HG03139 (cell line): ENCODE measurements at regions not wholly inside any gene's neighbourhood (a gene's known extent, or its start where the extent isn't known, plus 50 kb on each side); places are given as distances from the start of the nearest gene placed in this dataset.
"Not testable (repeated sequence)": the region's sequence is repeated elsewhere in the genome, so short reads cannot be mapped to it uniquely, and the experiment has no call there.

Experiments used
- ATAC-seq: cut with Tn5 transposase; IDR thresholded peaks from one replicate; pipeline ENCODE4 v1.9.1; 2021; ENCODE audit not compliant: unreplicated experiment

- ATAC-seq, result no peak
These were observed 465.2 kb downstream of the CD83 start for GRCh38 chr6:14582749-14583148.

DNA sequence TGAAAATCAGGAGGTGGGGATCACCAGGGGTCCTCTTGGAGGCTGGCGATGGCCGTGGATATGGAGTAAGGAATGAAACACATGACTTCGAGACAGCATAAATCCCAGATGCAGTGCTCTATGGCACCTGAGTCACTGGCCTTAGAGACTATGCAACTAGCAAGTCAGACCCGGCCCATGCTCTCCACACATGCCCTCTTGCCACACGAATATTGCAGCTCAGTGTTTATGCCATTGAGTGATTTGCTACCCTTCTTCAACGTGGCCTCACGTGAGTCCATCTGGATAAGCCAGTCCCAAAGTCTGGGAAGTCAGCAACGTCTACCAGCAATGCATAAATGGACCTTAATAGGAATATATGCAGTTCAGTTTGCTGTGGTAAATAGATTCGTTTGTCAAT lies 466.3 kb downstream of the CD83 start:
- no peak for ATAC-seq

- ATAC-seq, result no peak
These were observed 466.9 kb downstream of the CD83 start for GRCh38 chr6:14584450-14584849.

DNA sequence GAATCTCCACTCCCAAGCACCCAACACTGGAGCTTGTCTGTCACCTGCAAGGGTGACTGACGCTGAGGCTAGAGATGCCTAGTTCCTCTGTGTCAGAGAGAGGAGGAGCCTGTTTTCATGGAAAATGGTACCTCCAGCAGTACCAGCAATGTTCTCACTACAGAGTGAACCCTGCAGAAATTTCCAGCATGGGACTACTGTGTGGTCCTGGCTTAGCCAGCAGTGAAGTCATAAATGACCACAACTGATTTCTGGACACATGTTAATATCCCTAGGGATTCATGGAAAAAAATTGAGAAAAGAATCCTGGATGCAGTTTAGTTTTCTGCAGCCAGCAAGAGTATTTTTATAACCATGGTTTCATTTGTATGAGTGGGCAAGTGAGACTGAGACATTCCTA lies 468.1 kb downstream of the CD83 start:
- no peak for ATAC-seq

DNA sequence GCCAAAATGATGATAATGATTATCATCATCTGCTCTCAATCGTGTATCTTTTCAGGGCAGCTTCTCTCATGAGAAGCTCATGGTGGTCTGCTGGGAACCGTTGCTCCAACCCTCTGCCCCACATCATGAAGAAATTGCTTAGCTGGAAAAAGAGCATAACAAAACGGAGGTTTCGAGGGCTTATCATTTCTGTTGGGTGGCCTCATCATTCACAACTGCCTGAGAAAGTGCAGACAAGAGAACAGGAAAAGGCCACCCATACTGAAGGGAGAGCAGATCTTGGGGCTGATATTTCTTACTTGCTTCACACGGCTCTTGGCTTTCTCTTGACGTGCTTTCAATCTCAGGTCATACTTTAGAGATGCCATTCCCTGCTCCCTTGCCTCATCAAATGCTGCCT lies 471.6 kb downstream of the CD83 start:
- ATAC-seq, result no peak

GRCh38 chr6:14590586-14590985 lies 473.0 kb downstream of the CD83 start:
- no peak for ATAC-seq

GRCh38 chr6:14591998-14592397 lies 474.4 kb downstream of the CD83 start:
- no peak for ATAC-seq

- no peak for ATAC-seq
These were observed 475.7 kb downstream of the CD83 start for GRCh38 chr6:14593286-14593685.

DNA sequence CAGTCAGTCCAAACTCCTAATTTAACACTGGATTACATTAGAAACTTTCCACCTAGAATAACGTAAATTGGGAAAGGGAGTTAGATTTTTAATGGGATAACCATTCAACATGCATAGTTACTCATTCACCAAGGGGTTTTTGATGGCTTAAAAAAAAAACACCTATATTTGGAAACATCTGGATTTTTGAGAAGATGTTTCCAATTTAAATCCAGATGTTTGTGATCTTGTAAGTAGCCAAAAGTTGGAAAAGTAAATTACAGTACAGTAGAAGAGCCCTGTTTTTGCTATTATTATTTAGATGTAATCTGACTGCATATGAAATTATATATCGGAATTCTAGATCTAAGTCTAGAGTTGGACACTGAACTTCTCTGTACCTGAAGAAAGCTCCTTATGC lies 478.2 kb downstream of the CD83 start:
- ATAC-seq, result no peak

GRCh38 chr6:14596410-14596809 lies 478.8 kb downstream of the CD83 start:
- no peak for ATAC-seq

- no peak for ATAC-seq
These were observed 479.5 kb downstream of the CD83 start for GRCh38 chr6:14597090-14597489.

GRCh38 chr6:14598017-14598864 lies 480.7 kb downstream of the CD83 start:
- no peak for ATAC-seq

DNA sequence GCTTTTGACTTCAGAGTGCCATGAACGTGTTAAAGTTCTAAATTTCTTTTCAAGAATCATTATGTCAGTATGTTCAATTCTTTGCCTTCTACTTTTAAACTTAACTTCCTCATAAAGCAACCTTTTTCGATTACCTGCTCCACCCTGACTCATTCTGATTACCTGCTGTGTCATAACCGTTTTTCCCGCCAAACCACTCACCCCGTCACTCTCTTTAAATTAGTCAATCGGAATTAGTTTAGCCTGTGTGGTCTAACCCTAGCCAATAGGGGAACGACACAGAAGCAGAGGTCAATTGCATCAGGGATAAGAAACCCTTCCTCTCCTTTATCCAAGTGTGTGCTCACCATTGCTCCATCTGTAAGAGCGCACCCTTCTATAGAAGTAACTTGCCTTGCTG lies 482.7 kb downstream of the CD83 start:
- ATAC-seq, result not testable (repeated sequence)

- no peak for ATAC-seq
These were observed 483.9 kb downstream of the CD83 start for GRCh38 chr6:14601490-14601889.

GRCh38 chr6:14606353-14606752 lies 488.8 kb downstream of the CD83 start:
- no peak for ATAC-seq

DNA sequence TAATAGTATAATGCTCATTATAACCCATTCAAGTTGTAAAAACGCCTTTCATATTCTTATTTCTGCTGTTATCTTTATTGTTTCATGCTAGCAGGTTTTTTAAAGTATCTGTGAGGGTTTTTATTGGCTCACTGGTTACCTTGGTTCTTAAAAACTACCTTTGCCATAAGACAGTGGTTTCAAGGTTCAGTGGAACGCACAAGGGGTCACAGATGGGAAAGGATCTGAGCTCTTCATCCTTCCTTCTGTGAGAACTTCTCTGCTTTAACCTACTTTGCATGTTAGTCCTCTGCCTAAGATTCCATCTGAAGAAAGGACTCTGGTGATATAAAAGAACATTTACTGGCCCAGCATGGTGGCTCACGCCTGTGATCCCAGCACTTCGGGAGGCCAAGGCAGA lies 492.6 kb downstream of the CD83 start:
- no peak for ATAC-seq

DNA sequence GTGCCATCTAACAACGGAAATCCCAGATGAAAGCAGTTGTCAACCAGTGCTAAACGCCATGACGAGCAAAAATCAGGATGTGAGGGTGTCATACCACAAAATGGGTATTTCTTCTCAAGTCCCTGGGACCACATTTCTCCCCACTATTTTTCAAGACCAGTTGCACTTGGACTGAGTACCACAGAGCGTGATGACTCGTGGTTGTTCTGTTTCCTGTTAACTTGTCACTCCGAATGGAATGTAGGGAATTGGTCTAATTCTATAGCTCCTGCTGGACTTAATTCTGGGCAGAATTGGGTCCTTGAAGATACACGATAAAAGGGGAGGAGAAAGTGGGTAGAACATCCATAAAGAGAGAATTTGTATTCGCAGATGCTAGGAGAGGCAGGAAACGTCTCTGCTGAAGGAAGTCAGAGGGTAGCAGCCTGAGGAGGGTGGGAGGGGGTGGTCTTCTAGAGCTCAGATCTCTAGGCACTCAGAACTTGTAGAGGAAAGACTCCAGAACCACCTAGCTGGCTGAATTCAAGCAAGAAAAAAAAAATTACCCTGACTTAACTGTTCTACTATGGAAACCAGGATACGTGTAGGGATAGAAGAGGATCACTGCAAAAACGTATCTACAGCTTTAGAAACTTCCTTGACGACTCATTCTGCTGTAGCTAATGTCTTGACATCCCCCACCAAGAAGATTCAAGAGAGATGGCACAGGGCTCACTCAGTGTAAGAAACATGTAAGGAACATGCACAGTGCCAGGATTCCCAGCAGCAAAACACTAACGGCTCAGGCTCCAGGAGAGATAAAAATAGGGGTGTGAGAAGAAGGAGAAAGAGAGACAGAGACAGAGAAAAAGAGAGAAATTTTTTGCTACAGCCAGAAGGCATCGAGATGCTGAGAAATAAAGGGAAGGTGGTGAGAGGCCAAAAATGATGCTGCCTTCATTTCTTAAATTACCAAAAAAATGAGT lies 494.7 kb downstream of the CD83 start:
- no peak for ATAC-seq

DNA sequence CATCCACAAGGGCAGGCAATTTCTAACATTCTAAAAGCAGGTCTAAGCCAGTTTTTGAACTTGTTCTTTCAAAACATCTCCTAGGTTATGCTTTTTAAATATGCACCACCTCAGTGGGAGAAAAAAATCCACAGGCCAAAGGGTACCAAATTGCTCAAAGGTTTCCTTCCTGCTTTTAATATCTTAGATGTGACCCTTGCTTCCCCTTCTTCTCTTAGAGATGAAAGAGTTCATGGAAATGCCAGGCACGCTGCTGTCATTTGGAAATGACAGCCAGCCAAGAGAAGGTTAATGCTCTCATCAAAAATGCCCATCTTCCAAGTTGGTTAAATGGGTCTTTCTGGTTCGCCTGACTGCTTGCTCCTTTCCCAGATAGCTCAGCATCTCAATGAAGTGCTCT lies 497.1 kb downstream of the CD83 start:
- ATAC-seq, result no peak

DNA sequence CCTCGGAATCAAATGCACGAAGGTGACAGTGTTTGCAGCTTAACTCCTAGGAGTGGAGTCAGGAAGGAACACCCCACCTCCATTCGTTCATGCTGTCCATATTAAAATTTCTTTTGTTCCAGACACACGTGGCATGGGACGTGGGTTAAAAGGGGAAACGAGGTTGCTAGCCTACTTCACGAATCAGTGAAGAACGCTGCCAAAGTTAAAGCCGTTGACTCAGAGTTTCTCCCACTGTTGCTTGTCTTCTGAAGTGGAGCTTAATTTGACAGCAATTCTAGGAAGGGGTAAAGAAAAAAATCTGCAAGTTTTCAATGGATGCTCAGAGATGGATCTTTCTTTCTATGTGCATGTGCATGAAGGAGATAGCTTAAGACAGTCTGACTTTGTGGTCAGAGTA lies 499.1 kb downstream of the CD83 start:
- ATAC-seq, result no peak

- ATAC-seq, result no peak
These were observed 501.3 kb downstream of the CD83 start for GRCh38 chr6:14618759-14619418.

DNA sequence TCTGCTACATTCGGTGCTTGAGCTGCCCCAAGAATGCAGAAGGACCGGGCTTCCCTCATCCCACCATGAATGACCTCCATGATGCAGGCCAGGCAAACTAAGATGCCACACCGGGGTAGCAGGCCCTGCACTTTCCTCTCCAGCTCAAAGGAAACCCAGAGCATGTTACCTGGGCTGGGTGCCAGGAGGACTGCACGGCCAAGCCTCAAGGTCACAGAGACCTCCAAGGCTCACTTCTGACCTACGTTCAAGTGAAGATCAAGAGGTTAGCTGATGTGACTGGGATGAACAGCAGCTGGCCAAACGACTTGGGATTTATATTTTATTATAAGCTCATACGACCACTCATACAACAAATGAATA lies 501.8 kb downstream of the CD83 start:
- no peak for ATAC-seq

- ATAC-seq, result no peak
These were observed 502.9 kb downstream of the CD83 start for GRCh38 chr6:14620522-14620921.
